ENCODE measurements at regions not wholly inside any gene's neighbourhood (a gene's known extent, or its start where the extent isn't known, plus 50 kb on each side); places are given as distances from the start of the nearest gene placed in this dataset.

- no TSS peak for BruUV-seq (replicated peaks)
- Mint-ChIP-seq H3K4me1 (ENCODE audit: low read depth, unreplicated experiment) (no peaks in the 10 kb centered on the region), H3K27ac (ENCODE audit: unreplicated experiment) (no peak overlapping the region), H3K36me3 (ENCODE audit: insufficient read depth, unreplicated experiment) (no peaks in the 10 kb centered on the region), H3K4me3 (ENCODE audit: low read depth, unreplicated experiment) (no peak overlapping the region), H3K27me3 (ENCODE audit: unreplicated experiment) (no peaks in the 10 kb centered on the region), H3K9me3 (ENCODE audit: low read depth, unreplicated experiment) (no peaks in the 10 kb centered on the region)
- DNase-seq = no peak
- CTCF ChIA-PET = no interaction called here
- intact Hi-C loops (cut with micrococcal nuclease; ENCODE audit: unreplicated experiment) = no loop called here
- TF ChIP-seq CTCF (IDR thresholded peaks at IDR 0.05; ENCODE audit: unreplicated experiment) = no peak
Measured at GRCh38 chr21:27062443-27062842, 95.6 kb upstream of the ADAMTS5 start.

GRCh38 chr21:27061770-27062169, 94.9 kb upstream of the ADAMTS5 start:
- Mint-ChIP-seq H3K4me1 (ENCODE audit: low read depth, unreplicated experiment) (no peaks in the 10 kb centered on the region), H3K9me3 (ENCODE audit: low read depth, unreplicated experiment) (no peaks in the 10 kb centered on the region), H3K27ac (ENCODE audit: unreplicated experiment) (no peak overlapping the region), H3K27me3 (ENCODE audit: unreplicated experiment) (no peaks in the 10 kb centered on the region), H3K4me3 (ENCODE audit: low read depth, unreplicated experiment) (no peak overlapping the region), H3K36me3 (ENCODE audit: insufficient read depth, unreplicated experiment) (no peaks in the 10 kb centered on the region)
- intact Hi-C loops (cut with micrococcal nuclease; ENCODE audit: unreplicated experiment) = no loop called here
- TF ChIP-seq CTCF (IDR thresholded peaks at IDR 0.05; ENCODE audit: unreplicated experiment) = no peak
- CTCF ChIA-PET = no interaction called here
- BruUV-seq (replicated peaks) = no TSS peak
- no peak for DNase-seq

- no peaks in the 10 kb centered on the region for H3K4me1 Mint-ChIP-seq (ENCODE audit: low read depth, unreplicated experiment)
- H3K36me3 Mint-ChIP-seq (ENCODE audit: insufficient read depth, unreplicated experiment) = no peaks in the 10 kb centered on the region
- H3K9me3 Mint-ChIP-seq (ENCODE audit: low read depth, unreplicated experiment) = no peaks in the 10 kb centered on the region
- CTCF ChIA-PET = no interaction called here
- no peaks in the 10 kb centered on the region for H3K27me3 Mint-ChIP-seq (ENCODE audit: unreplicated experiment)
- TF ChIP-seq CTCF (IDR thresholded peaks at IDR 0.05; ENCODE audit: unreplicated experiment) = no peak
- BruUV-seq (replicated peaks) = no TSS peak
- DNase-seq = no peak
- no peak overlapping the region for H3K4me3 Mint-ChIP-seq (ENCODE audit: low read depth, unreplicated experiment)
- no peak overlapping the region for H3K27ac Mint-ChIP-seq (ENCODE audit: unreplicated experiment)
- intact Hi-C loops (cut with micrococcal nuclease; ENCODE audit: unreplicated experiment) = no loop called here
Measured at GRCh38 chr21:27060190-27060589, 93.3 kb upstream of the ADAMTS5 start.

GRCh38 chr21:27058673-27059605, 92.1 kb upstream of the ADAMTS5 start:
- H3K4me3 Mint-ChIP-seq (ENCODE audit: low read depth, unreplicated experiment) = no peak overlapping the region
- no peak overlapping the region for H3K27ac Mint-ChIP-seq (ENCODE audit: unreplicated experiment)
- intact Hi-C loops (cut with micrococcal nuclease; ENCODE audit: unreplicated experiment) = no loop called here
- CTCF ChIA-PET = no interaction called here
- no TSS peak for BruUV-seq (replicated peaks)
- H3K36me3 Mint-ChIP-seq (ENCODE audit: insufficient read depth, unreplicated experiment) = no peaks in the 10 kb centered on the region
- no peak for DNase-seq
- no peaks in the 10 kb centered on the region for H3K4me1 Mint-ChIP-seq (ENCODE audit: low read depth, unreplicated experiment)
- H3K27me3 Mint-ChIP-seq (ENCODE audit: unreplicated experiment) = no peaks in the 10 kb centered on the region
- TF ChIP-seq CTCF (IDR thresholded peaks at IDR 0.05; ENCODE audit: unreplicated experiment) = no peak
- no peaks in the 10 kb centered on the region for H3K9me3 Mint-ChIP-seq (ENCODE audit: low read depth, unreplicated experiment)
